ENCODE measurements at regions not wholly inside any gene's neighbourhood (a gene's known extent, or its start where the extent isn't known, plus 50 kb on each side); places are given as distances from the start of the nearest gene placed in this dataset.

DNA sequence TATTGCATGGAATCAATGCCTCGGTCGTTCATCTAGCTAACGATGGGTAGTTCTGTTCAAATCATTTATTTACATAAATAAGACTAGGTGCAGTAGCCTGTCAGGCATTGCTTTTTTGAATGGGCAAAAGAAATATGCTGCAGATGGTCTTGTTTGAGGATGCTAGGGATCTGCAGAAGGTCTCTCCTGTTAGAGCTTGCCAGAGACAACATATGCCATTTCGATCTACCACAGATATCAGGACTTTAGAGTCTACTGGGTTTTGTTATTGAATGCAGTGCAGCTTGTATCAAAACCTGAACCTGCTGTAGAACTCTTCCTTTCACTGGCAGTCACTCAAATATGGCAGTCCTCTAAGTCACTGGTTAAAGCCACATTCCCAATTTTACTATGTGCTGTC lies 381.1 kb upstream of the CDH10 start:
- TF ChIP-seq CEBPB (IDR thresholded peaks at IDR 0.05; ENCODE audit: low read depth, low read length), result no peak
- no peak for TF ChIP-seq EZH2 (IDR thresholded peaks at IDR 0.05; ENCODE audit: low read depth, low read length, severe bottlenecking)
- TF ChIP-seq HDAC6 (IDR thresholded peaks at IDR 0.05; ENCODE audit: low read depth, low read length), result no peak
- TF ChIP-seq POLR2AphosphoS5 (IDR thresholded peaks at IDR 0.05; ENCODE audit: low read depth, low read length), result no peak
- no peak for TF ChIP-seq CREB1 (IDR thresholded peaks at IDR 0.05)

Data from H1 (cell line).